Mesodermal cell (in vitro differentiated cells): ENCODE measurements at regions not wholly inside any gene's neighbourhood (a gene's known extent, or its start where the extent isn't known, plus 50 kb on each side); places are given as distances from the start of the nearest gene placed in this dataset.
"Not testable (repeated sequence)": the region's sequence is repeated elsewhere in the genome, so short reads cannot be mapped to it uniquely, and the experiment has no call there.

Experiments
- H3K27ac ChIP-seq: 2 replicates; pipeline ENCODE4 v1.7.0; 2013; ENCODE audit warnings: mild to moderate bottlenecking, low read depth, low read length, moderate library complexity; ENCODE audit not compliant: severe bottlenecking
- H3K36me3 ChIP-seq: 2 replicates; pipeline ENCODE4 v1.7.1; 2013; ENCODE audit warnings: mild to moderate bottlenecking, low read length, moderate library complexity; ENCODE audit not compliant: control insufficient read depth, insufficient read depth
- H3K4me1 ChIP-seq: one replicate; pipeline ENCODE4 v1.7.1; 2013; ENCODE audit warnings: mild to moderate bottlenecking, low read length; ENCODE audit not compliant: insufficient read depth, control insufficient read depth, poor library complexity, severe bottlenecking
- H3K4me3 ChIP-seq: 2 replicates; pipeline ENCODE4 v1.7.0; 2013; ENCODE audit warnings: low read length, control low read depth, mild to moderate bottlenecking; ENCODE audit not compliant: insufficient read depth, poor library complexity, severe bottlenecking; ENCODE audit errors: extremely low read depth
- H3K9me3 ChIP-seq: 2 replicates; pipeline ENCODE4 v1.7.1; 2013; ENCODE audit warnings: mild to moderate bottlenecking, low read length, moderate library complexity; ENCODE audit not compliant: control insufficient read depth
- WGBS, 2 experiments: methylation state at CpG; one replicate each; pipeline ENCODE4 v1.1.5; 2013; ENCODE audit warnings: missing lambda C conversion rate in 2 of 2; ENCODE audit not compliant: insufficient coverage in 2 of 2; 5-methylcytosine and 5-hydroxymethylcytosine counted together

GRCh38 chr4:147102596-147102995 is 156.9 kb upstream of the TTC29 start:
- Histone ChIP-seq H3K27ac (no peak overlapping the region), H3K4me1 (peaks cover 7% of the 10 kb centered on the region), H3K9me3 (no peaks in the 10 kb centered on the region), H3K36me3 (no peaks in the 10 kb centered on the region), H3K4me3 (no peak overlapping the region)
- no CpG with 5 or more reads among the region's 1 CpG for whole genome bisulfite sequencing, 2 experiments

DNA sequence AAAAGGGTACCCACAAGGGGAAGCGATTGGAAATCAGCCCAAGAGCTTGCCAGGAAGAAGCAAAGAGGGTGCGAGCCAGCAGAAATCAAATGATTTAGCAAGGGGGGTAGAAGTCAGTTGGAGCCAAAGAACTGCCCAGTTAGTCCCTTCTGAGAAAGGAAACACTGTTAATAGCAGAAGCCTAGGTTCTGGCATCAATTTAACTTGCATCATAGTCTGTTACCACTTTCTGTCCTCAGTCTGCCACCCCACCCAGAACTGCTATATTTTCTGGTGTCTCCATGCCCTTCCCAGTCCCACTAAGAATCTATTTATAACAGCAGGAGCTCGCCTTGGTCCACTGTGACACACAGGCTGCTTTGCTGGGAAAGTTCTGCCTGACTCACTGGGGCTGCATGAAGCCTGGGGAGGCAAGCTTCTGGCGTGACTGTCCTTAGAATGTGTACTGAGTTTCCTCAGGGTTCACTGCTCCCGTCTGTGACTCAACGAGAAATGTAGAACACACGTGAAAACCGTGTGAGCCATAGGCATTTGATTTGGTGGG is 157.8 kb upstream of the TTC29 start:
- H3K4me3 ChIP-seq: no peak overlapping the region
- H3K36me3 ChIP-seq: no peaks in the 10 kb centered on the region
- H3K27ac ChIP-seq: peak overlapping the region; percentile 46
- H3K4me1 ChIP-seq: peaks cover 7% of the 10 kb centered on the region
- no peaks in the 10 kb centered on the region for H3K9me3 ChIP-seq
- 89 to 91% methylated on average over 2 to 4 of the region's 8 CpGs for WGBS, 2 experiments

DNA sequence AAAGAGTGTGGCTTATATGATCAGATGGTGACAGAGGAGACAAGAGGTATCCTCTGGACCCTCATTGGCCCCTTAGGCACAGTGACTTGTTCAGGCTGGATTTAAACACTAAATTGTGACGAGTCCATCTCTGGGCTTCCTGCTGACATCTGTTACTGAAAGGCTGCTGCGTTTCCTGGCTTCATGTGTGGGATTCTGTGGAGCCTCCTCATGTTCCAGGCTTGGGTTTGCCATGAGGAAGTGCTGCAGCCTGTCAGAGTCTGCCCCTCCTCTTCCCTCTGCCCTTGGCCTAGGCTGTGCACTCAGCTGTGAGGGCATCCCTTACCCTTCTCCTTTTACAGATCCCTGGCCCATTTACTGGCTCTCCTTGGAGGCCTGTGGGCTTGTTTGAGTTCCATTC is 159.1 kb upstream of the TTC29 start:
- Histone ChIP-seq H3K4me1 (peaks cover 7% of the 10 kb centered on the region), H3K27ac (no peak overlapping the region), H3K36me3 (no peaks in the 10 kb centered on the region), H3K4me3 (no peak overlapping the region), H3K9me3 (no peaks in the 10 kb centered on the region)
- WGBS, 2 experiments: 84 to 94% methylated on average over 2 of the region's 2 CpGs

GRCh38 chr4:147108409-147108808 is 162.7 kb upstream of the TTC29 start:
- no peaks in the 10 kb centered on the region for H3K9me3 ChIP-seq
- H3K4me3 ChIP-seq: no peak overlapping the region
- no peak overlapping the region for H3K27ac ChIP-seq
- peaks cover 4% of the 10 kb centered on the region for H3K4me1 ChIP-seq
- H3K36me3 ChIP-seq: no peaks in the 10 kb centered on the region
- no CpG with 5 or more reads among the region's 2 CpGs for WGBS, 2 experiments

DNA sequence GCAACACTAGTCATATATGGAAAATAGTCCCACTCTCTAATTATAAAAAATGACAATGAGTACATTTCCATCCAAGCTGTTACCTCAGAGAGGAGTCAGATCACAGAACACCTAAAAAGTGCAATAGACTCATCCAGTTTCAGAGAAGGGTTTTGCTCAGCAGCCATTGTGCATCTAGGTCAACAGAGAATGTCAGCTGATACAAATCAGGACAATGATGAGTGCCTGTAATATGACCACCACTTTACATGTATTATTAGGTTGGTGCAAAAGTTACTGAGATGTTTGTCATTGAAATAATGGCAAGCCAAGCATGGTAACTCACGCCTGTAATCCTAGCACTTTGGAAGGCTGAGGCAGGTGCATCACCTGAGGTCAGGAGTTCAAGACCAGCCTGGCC is 164.1 kb upstream of the TTC29 start:
- no peaks in the 10 kb centered on the region for H3K4me1 ChIP-seq
- H3K27ac ChIP-seq: no peak overlapping the region
- no peaks in the 10 kb centered on the region for H3K9me3 ChIP-seq
- no CpG with 5 or more reads among the region's 1 CpG for WGBS, 2 experiments
- no peak overlapping the region for H3K4me3 ChIP-seq
- H3K36me3 ChIP-seq: no peaks in the 10 kb centered on the region

GRCh38 chr4:147110473-147111367 is 165.1 kb upstream of the TTC29 start:
- whole genome bisulfite sequencing, 2 experiments: 69 to 87% methylated on average over 2 to 3 of the region's 7 CpGs
- H3K36me3 ChIP-seq: no peaks in the 10 kb centered on the region
- H3K9me3 ChIP-seq: no peaks in the 10 kb centered on the region
- no peaks in the 10 kb centered on the region for H3K4me1 ChIP-seq
- no peak overlapping the region for H3K27ac ChIP-seq
- no peak overlapping the region for H3K4me3 ChIP-seq

- H3K4me1 ChIP-seq, H3K9me3 ChIP-seq, H3K36me3 ChIP-seq, H3K27ac ChIP-seq, H3K4me3 ChIP-seq: not testable (repeated sequence)
- 84 to 92% methylated on average over 5 to 6 of the region's 6 CpGs for WGBS, 2 experiments
These were observed 166.5 kb upstream of the TTC29 start for GRCh38 chr4:147112196-147112595.

DNA sequence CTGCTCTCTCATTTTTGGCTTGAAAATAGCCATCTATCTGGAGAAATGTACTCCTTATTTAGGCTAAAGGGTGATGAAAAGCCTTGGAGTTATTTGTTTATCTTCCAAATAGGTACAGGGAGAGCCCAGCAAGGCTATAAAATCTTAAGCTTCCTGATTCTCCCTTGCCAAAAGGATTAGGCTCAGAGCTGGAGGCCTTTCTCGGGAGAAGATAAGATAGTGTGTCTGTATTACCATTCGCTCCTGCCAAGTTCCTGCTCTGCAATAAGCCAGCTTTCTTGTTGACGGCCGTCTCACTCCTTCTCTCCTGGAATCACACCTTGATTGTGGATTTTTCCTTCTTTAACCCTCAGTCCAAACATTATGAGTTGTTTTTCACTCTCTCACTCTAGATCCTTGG is 171.8 kb upstream of the TTC29 start:
- Histone ChIP-seq H3K36me3 (no peaks in the 10 kb centered on the region), H3K4me3 (no peak overlapping the region), H3K27ac (peak overlapping the region; percentile 34), H3K4me1 (no peaks in the 10 kb centered on the region), H3K9me3 (no peaks in the 10 kb centered on the region)
- 70 to 77% methylated on average over 3 to 4 of the region's 4 CpGs for WGBS, 2 experiments

DNA sequence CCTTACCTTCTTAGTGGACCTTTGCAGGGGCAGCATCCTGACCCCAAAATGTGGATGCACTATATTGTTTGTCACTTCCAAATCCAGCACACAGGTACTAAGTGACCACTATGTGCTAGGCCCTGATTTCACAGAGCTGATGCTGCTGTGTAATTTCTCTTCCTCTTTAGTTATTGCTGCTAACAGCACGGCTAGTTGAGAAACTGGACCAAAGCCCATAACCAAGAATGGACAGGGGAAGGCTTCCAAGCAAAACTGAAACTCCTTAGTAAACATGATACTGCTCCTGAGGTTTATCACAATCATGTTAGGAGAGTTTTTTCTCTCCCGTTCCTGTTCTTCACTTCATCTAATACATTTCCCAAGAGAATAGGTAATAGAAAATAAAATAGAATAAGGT is 172.9 kb upstream of the TTC29 start:
- no peaks in the 10 kb centered on the region for H3K9me3 ChIP-seq
- WGBS, 2 experiments: 100% methylated on average over 1 of the region's 2 CpGs
- H3K4me3 ChIP-seq: no peak overlapping the region
- H3K4me1 ChIP-seq: no peaks in the 10 kb centered on the region
- no peaks in the 10 kb centered on the region for H3K36me3 ChIP-seq
- no peak overlapping the region for H3K27ac ChIP-seq

DNA sequence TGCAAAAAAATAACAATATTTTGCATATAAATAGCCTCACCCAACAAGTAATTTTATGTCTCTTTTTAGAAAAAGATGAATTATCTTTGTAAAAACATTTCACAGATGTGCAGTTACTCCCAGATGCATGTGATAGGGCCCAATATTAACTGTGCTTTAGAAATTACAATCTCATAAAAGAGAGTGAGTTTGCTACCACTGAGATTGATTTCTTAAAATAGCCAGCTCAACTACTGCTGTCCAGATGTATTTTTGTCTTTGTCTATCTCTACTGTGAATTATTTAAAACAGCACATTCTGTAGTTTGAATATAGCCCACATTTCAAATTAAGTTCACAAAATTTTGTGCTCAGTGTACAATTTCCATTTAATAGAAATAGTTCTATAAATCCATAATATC is 177.0 kb upstream of the TTC29 start:
- Histone ChIP-seq H3K27ac (no peak overlapping the region), H3K4me3 (no peak overlapping the region)

DNA sequence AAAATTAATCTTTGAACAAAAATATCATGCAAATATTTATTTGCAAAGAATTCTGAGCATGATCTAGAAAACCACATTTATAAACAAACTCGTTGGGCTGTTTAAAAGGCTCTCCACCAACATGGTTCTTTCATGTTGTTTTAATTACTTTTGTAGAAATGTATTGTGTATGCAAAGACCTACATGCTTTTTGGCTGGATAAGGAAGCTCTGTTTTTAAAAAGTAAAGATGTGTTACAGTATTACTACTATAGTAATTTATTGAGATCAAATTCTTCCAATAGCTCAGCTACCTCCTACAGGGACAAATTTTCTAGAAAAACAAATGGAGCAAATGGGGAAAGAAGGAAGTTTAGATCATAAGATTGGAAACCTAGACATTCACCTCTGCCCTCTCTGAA is 177.5 kb upstream of the TTC29 start:
- H3K27ac ChIP-seq: no peak overlapping the region
- H3K4me1 ChIP-seq: no peaks in the 10 kb centered on the region
- H3K4me3 ChIP-seq: no peak overlapping the region
- no CpG with 5 or more reads among the region's 1 CpG for WGBS, 2 experiments
- no peaks in the 10 kb centered on the region for H3K36me3 ChIP-seq
- no peaks in the 10 kb centered on the region for H3K9me3 ChIP-seq

More for the DNA sequence above, 177.0 kb upstream of the TTC29 start:
- H3K9me3 ChIP-seq: no peaks in the 10 kb centered on the region
- H3K36me3 ChIP-seq: no peaks in the 10 kb centered on the region
- no peaks in the 10 kb centered on the region for H3K4me1 ChIP-seq
